ENCODE measurements at regions not wholly inside any gene's neighbourhood (a gene's known extent, or its start where the extent isn't known, plus 50 kb on each side); places are given as distances from the start of the nearest gene placed in this dataset.

DNA sequence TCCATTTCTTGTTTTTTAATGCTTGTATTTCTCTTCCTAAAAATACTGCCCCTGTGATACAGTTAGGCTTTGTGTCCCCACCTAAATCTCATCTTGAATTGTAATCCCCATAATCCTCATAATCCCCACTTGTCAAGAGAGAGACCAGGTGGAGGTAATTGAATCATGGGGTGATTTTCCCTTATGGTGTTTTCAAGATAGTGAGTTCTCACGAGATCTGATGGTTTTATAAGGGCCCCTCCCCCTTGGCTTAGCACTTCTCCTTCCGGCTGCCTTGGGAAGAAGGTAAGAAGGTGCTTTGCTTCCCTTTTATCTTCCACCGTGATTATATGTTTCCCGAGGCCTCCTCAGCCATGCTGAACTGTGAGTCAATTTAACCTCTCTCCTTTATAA lies 227.4 kb downstream of the MAN2A1 start:
- Histone ChIP-seq H3K4me3 (ENCODE audit: low read depth in 1 of 2, low read length in 2 of 2) (no peak overlapping the region), H3K27ac (ENCODE audit: low read depth, low read length) (no peak overlapping the region), H3K9ac (ENCODE audit: low read depth in 1 of 2, low read length in 2 of 2) (no peak overlapping the region), H3K27me3 (ENCODE audit: control insufficient read depth in 1 of 2, insufficient read depth in 2 of 2, low read length in 2 of 2) (no peaks in the 10 kb centered on the region), H3K4me1 (ENCODE audit: control insufficient read depth in 1 of 2, insufficient read depth in 2 of 2, low read length in 2 of 2) (no peaks in the 10 kb centered on the region), H3K9me3 (ENCODE audit: control insufficient read depth in 1 of 2, low read length in 2 of 2) (no peaks in the 10 kb centered on the region), H3K36me3 (ENCODE audit: control insufficient read depth in 1 of 2, insufficient read depth in 2 of 2, low read length in 2 of 2) (no peaks in the 10 kb centered on the region)

DNA sequence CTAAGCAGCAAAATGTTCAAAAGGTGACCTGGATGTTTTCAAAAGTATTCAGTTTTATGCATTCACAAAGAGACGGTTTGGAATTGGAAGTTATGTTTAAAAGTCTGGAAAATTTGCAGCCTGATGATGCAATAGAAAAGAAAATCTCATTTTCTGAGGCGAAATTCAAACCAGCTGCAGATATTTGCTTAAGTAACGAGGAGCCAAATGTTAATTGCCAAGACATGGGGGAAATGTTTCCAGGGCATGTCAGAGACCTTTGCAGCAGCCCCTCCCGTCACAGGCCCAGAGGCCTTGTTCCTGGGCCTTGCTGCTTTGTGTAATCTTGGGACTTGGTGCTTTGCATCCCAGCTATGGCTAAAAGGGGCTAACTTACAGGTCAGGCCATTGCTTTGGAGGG lies 228.2 kb downstream of the MAN2A1 start:
- H3K4me1 ChIP-seq (ENCODE audit: control insufficient read depth in 1 of 2, insufficient read depth in 2 of 2, low read length in 2 of 2), result no peaks in the 10 kb centered on the region
- H3K27ac ChIP-seq (ENCODE audit: low read depth, low read length), result no peak overlapping the region
- H3K9me3 ChIP-seq (ENCODE audit: control insufficient read depth in 1 of 2, low read length in 2 of 2), result no peaks in the 10 kb centered on the region
- no peaks in the 10 kb centered on the region for H3K36me3 ChIP-seq (ENCODE audit: control insufficient read depth in 1 of 2, insufficient read depth in 2 of 2, low read length in 2 of 2)
- H3K9ac ChIP-seq (ENCODE audit: low read depth in 1 of 2, low read length in 2 of 2), result no peak overlapping the region
- H3K27me3 ChIP-seq (ENCODE audit: control insufficient read depth in 1 of 2, insufficient read depth in 2 of 2, low read length in 2 of 2), result no peaks in the 10 kb centered on the region
- no peak overlapping the region for H3K4me3 ChIP-seq (ENCODE audit: low read depth in 1 of 2, low read length in 2 of 2)

DNA sequence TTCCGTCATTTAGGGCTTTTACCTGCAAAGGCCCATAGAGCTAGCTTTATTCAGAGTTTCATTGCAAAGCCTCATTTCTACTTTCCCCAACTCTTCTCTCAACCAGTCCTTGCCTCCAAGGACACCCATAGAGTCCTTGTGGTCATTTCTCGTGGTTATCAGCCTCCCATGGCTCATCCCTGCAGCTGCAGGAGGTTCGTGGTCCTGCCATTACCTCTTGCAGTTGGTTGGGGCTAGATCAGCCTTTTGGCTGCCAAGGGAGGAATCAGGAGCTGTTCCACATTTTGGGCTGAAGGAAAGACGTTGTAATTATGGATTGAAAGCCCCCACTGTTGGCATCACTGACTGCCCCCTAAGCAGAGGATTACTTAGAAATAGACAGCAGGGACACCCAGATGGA lies 231.0 kb downstream of the MAN2A1 start:
- H3K36me3 ChIP-seq (ENCODE audit: control insufficient read depth in 1 of 2, insufficient read depth in 2 of 2, low read length in 2 of 2), result no peaks in the 10 kb centered on the region
- H3K9ac ChIP-seq (ENCODE audit: low read depth in 1 of 2, low read length in 2 of 2), result no peak overlapping the region
- no peak overlapping the region for H3K4me3 ChIP-seq (ENCODE audit: low read depth in 1 of 2, low read length in 2 of 2)
- H3K27ac ChIP-seq (ENCODE audit: low read depth, low read length), result no peak overlapping the region
- H3K27me3 ChIP-seq (ENCODE audit: control insufficient read depth in 1 of 2, insufficient read depth in 2 of 2, low read length in 2 of 2), result no peaks in the 10 kb centered on the region
- H3K9me3 ChIP-seq (ENCODE audit: control insufficient read depth in 1 of 2, low read length in 2 of 2), result no peaks in the 10 kb centered on the region
- no peaks in the 10 kb centered on the region for H3K4me1 ChIP-seq (ENCODE audit: control insufficient read depth in 1 of 2, insufficient read depth in 2 of 2, low read length in 2 of 2)

DNA sequence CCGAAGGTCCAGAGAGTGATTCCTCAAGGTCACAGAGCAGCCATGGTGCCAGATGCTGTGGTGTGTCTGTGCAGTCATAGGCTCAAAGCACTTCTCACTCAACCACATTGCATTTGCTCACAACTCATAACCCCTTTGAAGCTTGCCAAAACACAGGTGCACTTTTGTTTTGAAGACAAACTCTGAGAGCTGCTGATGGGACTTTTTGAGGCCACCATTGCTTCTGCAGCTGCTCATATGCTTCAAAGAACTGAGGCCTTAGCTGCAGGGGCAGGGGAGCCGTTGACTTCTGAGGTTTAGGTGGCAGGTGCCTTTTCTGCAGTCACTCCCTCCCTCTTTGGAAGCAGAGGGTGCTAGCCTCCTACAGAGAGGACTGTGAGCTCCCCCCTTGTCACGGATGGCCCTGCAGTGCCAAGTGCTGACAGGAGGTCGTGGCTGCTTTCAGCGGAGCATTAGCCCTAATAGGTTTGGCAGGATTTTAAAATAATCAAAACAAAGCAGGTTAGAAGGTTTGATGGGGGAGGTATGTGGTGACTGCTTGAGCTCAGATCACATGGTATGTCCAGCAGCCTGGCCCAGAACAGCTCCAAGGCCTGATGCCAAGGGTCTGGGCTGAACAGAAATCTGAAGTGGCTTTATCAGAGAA lies 232.1 kb downstream of the MAN2A1 start:
- Histone ChIP-seq H3K27me3 (ENCODE audit: control insufficient read depth in 1 of 2, insufficient read depth in 2 of 2, low read length in 2 of 2) (no peaks in the 10 kb centered on the region), H3K4me1 (ENCODE audit: control insufficient read depth in 1 of 2, insufficient read depth in 2 of 2, low read length in 2 of 2) (no peaks in the 10 kb centered on the region), H3K27ac (ENCODE audit: low read depth, low read length) (no peak overlapping the region), H3K36me3 (ENCODE audit: control insufficient read depth in 1 of 2, insufficient read depth in 2 of 2, low read length in 2 of 2) (no peaks in the 10 kb centered on the region), H3K9me3 (ENCODE audit: control insufficient read depth in 1 of 2, low read length in 2 of 2) (no peaks in the 10 kb centered on the region), H3K9ac (ENCODE audit: low read depth in 1 of 2, low read length in 2 of 2) (no peak overlapping the region), H3K4me3 (ENCODE audit: low read depth in 1 of 2, low read length in 2 of 2) (no peak overlapping the region)

DNA sequence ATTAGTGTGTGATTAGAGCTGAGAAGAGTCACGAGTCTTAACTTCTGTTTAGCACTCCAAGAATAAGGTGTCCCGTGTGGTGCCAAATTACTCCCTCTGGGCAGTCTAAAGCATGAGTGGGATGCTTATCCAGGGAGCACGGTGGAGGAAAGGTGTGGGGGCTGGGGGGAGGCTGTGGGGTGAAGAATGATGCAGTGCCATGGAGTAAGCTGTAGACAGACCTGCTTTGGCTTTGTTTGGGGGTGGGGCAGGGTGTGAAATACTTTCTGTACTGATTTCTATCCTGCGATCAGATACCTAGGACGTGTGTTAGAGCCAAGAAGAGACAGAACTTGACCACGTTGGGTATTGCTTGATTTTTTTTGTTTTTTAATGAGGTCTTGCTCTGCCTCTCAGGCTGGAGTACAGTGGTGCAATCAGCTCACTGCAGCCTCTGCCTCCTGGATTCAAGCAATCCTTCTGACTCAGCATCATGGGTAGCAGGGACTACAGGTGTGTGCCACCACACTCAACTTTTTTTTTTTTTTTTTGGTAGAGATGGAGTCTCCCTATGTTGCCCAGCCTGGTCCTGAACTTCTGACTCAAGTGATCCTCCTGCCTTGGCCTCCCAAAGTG lies 232.8 kb downstream of the MAN2A1 start:
- Histone ChIP-seq H3K27ac (ENCODE audit: low read depth, low read length) (no peak overlapping the region), H3K27me3 (ENCODE audit: control insufficient read depth in 1 of 2, insufficient read depth in 2 of 2, low read length in 2 of 2) (no peaks in the 10 kb centered on the region), H3K9me3 (ENCODE audit: control insufficient read depth in 1 of 2, low read length in 2 of 2) (no peaks in the 10 kb centered on the region), H3K4me1 (ENCODE audit: control insufficient read depth in 1 of 2, insufficient read depth in 2 of 2, low read length in 2 of 2) (no peaks in the 10 kb centered on the region), H3K36me3 (ENCODE audit: control insufficient read depth in 1 of 2, insufficient read depth in 2 of 2, low read length in 2 of 2) (no peaks in the 10 kb centered on the region), H3K9ac (ENCODE audit: low read depth in 1 of 2, low read length in 2 of 2) (no peak overlapping the region), H3K4me3 (ENCODE audit: low read depth in 1 of 2, low read length in 2 of 2) (no peak overlapping the region)

DNA sequence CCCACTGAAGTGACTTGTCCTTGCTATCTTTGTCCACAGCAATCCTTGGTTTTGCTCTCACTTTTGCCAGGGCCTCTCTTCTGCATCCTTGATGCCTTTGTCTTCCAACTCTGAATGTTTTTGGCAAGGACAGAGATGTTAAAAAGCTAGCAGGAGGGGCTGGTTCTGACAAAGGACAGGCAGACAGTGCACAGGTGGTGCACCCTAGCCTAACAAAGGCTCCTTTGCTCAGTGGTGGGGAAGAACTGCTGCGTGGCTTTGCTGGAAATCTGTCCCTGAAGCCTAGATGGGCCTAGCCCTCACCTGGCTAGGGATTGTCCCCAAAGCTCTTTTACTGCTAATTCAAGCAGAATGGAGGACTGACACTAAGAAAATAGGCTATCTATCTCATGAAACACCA lies 233.5 kb downstream of the MAN2A1 start:
- no peaks in the 10 kb centered on the region for H3K4me1 ChIP-seq (ENCODE audit: control insufficient read depth in 1 of 2, insufficient read depth in 2 of 2, low read length in 2 of 2)
- H3K27ac ChIP-seq (ENCODE audit: low read depth, low read length), result no peak overlapping the region
- no peaks in the 10 kb centered on the region for H3K9me3 ChIP-seq (ENCODE audit: control insufficient read depth in 1 of 2, low read length in 2 of 2)
- no peak overlapping the region for H3K9ac ChIP-seq (ENCODE audit: low read depth in 1 of 2, low read length in 2 of 2)
- H3K27me3 ChIP-seq (ENCODE audit: control insufficient read depth in 1 of 2, insufficient read depth in 2 of 2, low read length in 2 of 2), result no peaks in the 10 kb centered on the region
- no peak overlapping the region for H3K4me3 ChIP-seq (ENCODE audit: low read depth in 1 of 2, low read length in 2 of 2)
- H3K36me3 ChIP-seq (ENCODE audit: control insufficient read depth in 1 of 2, insufficient read depth in 2 of 2, low read length in 2 of 2), result no peaks in the 10 kb centered on the region

DNA sequence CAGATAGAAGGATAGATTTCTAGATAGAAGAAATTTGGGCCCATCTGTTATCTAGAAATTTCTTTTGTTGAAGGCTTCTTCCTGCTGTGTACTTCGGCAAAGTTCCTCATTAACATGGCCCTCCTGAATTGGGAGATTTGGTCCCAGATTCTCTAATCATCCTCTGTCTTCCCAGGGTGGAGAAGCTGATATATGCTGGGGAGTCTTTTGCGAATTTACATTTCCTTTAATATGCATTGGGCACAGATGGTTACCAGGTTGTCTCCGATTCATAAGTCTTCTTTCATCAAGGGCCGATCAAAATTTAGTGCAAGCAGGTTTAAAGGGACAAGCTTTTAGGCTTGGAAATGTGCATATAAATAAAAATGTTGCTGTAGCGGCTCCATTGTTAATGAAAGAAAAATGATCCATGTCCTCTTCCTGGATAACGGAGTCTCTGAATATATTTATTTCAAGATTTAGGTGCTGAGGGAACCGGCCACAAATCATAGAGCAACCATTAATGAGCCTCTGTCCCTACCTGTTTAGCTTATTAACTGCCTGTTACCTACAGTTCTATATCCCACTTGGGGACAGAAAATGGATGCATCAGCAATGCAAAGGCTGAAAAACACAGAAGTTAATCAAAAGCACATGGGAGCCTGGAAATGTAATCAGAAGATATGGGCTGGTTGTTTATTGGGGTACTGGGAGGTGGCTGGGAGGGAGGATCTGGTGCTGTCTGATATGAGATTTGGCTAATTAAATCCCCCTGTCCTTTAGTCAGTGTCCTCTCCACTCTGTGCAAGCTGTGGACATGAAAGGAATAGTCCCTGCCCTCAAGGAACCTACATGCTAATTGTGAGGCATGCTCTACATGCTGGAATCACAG lies 234.7 kb downstream of the MAN2A1 start:
- no peaks in the 10 kb centered on the region for H3K27me3 ChIP-seq (ENCODE audit: control insufficient read depth in 1 of 2, insufficient read depth in 2 of 2, low read length in 2 of 2)
- H3K9me3 ChIP-seq (ENCODE audit: control insufficient read depth in 1 of 2, low read length in 2 of 2), result no peaks in the 10 kb centered on the region
- H3K36me3 ChIP-seq (ENCODE audit: control insufficient read depth in 1 of 2, insufficient read depth in 2 of 2, low read length in 2 of 2), result no peaks in the 10 kb centered on the region
- no peak overlapping the region for H3K27ac ChIP-seq (ENCODE audit: low read depth, low read length)
- H3K4me3 ChIP-seq (ENCODE audit: low read depth in 1 of 2, low read length in 2 of 2), result no peak overlapping the region
- no peaks in the 10 kb centered on the region for H3K4me1 ChIP-seq (ENCODE audit: control insufficient read depth in 1 of 2, insufficient read depth in 2 of 2, low read length in 2 of 2)
- no peak overlapping the region for H3K9ac ChIP-seq (ENCODE audit: low read depth in 1 of 2, low read length in 2 of 2)

DNA sequence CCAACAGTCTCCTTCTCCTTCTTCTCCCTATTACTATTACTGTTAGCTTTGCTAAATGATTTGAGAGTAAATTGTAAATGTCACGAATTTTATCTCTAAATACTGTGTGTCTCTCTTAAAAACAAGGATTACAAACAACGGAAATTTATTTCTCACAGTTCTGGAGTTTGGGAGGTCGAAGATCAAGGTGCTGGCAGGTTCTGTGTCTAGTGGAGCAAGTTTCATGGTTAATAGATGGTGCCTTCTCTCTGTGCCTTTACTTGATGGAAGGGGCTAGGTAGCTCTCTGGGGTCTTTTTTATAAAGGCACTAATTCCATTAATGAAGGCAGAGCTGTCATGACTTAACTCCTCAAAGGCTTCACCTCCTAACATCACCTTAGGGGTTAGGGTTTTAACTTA lies 237.9 kb downstream of the MAN2A1 start:
- Histone ChIP-seq H3K9ac (ENCODE audit: low read depth in 1 of 2, low read length in 2 of 2) (no peak overlapping the region), H3K4me3 (ENCODE audit: low read depth in 1 of 2, low read length in 2 of 2) (no peak overlapping the region), H3K27me3 (ENCODE audit: control insufficient read depth in 1 of 2, insufficient read depth in 2 of 2, low read length in 2 of 2) (no peaks in the 10 kb centered on the region), H3K27ac (ENCODE audit: low read depth, low read length) (no peak overlapping the region), H3K4me1 (ENCODE audit: control insufficient read depth in 1 of 2, insufficient read depth in 2 of 2, low read length in 2 of 2) (no peaks in the 10 kb centered on the region), H3K9me3 (ENCODE audit: control insufficient read depth in 1 of 2, low read length in 2 of 2) (no peaks in the 10 kb centered on the region), H3K36me3 (ENCODE audit: control insufficient read depth in 1 of 2, insufficient read depth in 2 of 2, low read length in 2 of 2) (no peaks in the 10 kb centered on the region)

DNA sequence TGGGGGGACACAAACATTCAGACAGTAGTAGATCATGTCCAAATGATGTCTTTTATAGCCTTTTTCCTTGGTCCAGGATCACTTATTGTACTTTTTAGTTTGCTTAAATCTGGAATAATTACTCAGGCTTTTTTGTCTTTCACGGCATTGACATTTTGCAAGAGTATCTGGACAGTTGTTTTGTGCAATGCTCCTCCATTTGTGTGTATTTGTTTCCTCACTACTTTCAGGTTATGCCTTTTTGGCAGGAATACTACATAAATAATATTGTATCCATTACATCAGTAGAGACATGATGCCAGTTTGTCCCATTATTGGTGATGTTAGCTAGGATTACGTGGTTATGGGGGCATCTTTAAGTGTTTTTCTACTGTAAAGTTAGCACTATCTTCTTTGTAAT lies 238.3 kb downstream of the MAN2A1 start:
- no peak overlapping the region for H3K9ac ChIP-seq (ENCODE audit: low read depth in 1 of 2, low read length in 2 of 2)
- H3K27me3 ChIP-seq (ENCODE audit: control insufficient read depth in 1 of 2, insufficient read depth in 2 of 2, low read length in 2 of 2), result no peaks in the 10 kb centered on the region

DNA sequence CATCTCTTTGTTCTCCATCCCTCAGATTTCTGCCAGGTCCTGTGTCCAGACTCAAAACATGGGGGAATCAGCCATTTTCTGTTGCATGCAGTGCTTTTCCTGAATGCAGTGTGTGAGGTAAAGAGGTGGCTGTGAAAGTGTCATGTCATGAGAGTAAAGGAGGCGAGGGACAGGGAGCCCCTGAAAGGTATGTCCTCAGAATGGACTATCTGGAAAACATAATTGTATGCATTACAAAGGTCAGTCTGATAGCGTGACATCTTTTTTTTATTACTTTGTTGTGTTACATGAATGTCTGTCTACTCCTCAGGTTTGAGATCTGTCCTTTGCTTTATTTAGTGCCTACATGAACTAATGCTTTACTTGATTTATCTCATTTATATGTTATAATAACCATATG lies 239.1 kb downstream of the MAN2A1 start:
- no peaks in the 10 kb centered on the region for H3K4me1 ChIP-seq (ENCODE audit: control insufficient read depth in 1 of 2, insufficient read depth in 2 of 2, low read length in 2 of 2)
- no peak overlapping the region for H3K4me3 ChIP-seq (ENCODE audit: low read depth in 1 of 2, low read length in 2 of 2)
- no peak overlapping the region for H3K9ac ChIP-seq (ENCODE audit: low read depth in 1 of 2, low read length in 2 of 2)
- no peaks in the 10 kb centered on the region for H3K36me3 ChIP-seq (ENCODE audit: control insufficient read depth in 1 of 2, insufficient read depth in 2 of 2, low read length in 2 of 2)
- no peaks in the 10 kb centered on the region for H3K27me3 ChIP-seq (ENCODE audit: control insufficient read depth in 1 of 2, insufficient read depth in 2 of 2, low read length in 2 of 2)
- no peaks in the 10 kb centered on the region for H3K9me3 ChIP-seq (ENCODE audit: control insufficient read depth in 1 of 2, low read length in 2 of 2)
- H3K27ac ChIP-seq (ENCODE audit: low read depth, low read length), result no peak overlapping the region

More for the DNA sequence above, 238.3 kb downstream of the MAN2A1 start:
- no peaks in the 10 kb centered on the region for H3K9me3 ChIP-seq (ENCODE audit: control insufficient read depth in 1 of 2, low read length in 2 of 2)
- no peak overlapping the region for H3K4me3 ChIP-seq (ENCODE audit: low read depth in 1 of 2, low read length in 2 of 2)
- H3K27ac ChIP-seq (ENCODE audit: low read depth, low read length), result no peak overlapping the region
- H3K36me3 ChIP-seq (ENCODE audit: control insufficient read depth in 1 of 2, insufficient read depth in 2 of 2, low read length in 2 of 2), result no peaks in the 10 kb centered on the region
- no peaks in the 10 kb centered on the region for H3K4me1 ChIP-seq (ENCODE audit: control insufficient read depth in 1 of 2, insufficient read depth in 2 of 2, low read length in 2 of 2)
